ENCODE measurements at regions not wholly inside any gene's neighbourhood (a gene's known extent, or its start where the extent isn't known, plus 50 kb on each side); places are given as distances from the start of the nearest gene placed in this dataset.

- Mint-ChIP-seq H3K4me1 (ENCODE audit: low read depth) (no peaks in the 10 kb centered on the region), H3K36me3 (ENCODE audit: low read depth) (no peaks in the 10 kb centered on the region), H3K27ac (no peak overlapping the region), H3K4me3 (no peak overlapping the region), H3K9me3 (no peaks in the 10 kb centered on the region), H3K27me3 (peaks cover 31% of the 10 kb centered on the region)
- Histone ChIP-seq H3K27me3 (ENCODE audit: control insufficient read depth in 1 of 2, insufficient read depth in 2 of 2, low read length in 2 of 2) (no peaks in the 10 kb centered on the region), H3K4me1 (ENCODE audit: insufficient read depth, low read length) (no peaks in the 10 kb centered on the region), H3K27ac (ENCODE audit: low read depth in 1 of 2, low read length in 2 of 2) (no peak overlapping the region), H3K4me3 (ENCODE audit: low read length) (no peak overlapping the region), H3K36me3 (ENCODE audit: insufficient read depth, low read length) (no peaks in the 10 kb centered on the region), H3K9me3 (ENCODE audit: control insufficient read depth in 1 of 2, insufficient read depth in 1 of 2, low read length in 2 of 2) (no peaks in the 10 kb centered on the region)
- DNase-seq (no peak), ATAC-seq (ENCODE audit: poor library complexity) (no peak)
- no peak for TF ChIP-seq CTCF (IDR thresholded peaks at IDR 0.05)
- intact Hi-C loops (cut with DNase I, micrococcal nuclease), result loop anchor here in 1 of 2 experiments (5.0 kb wide), 1 partner anchor 438 kb away; no protein-coding TSS in a partner anchor
- ChIA-PET POLR2A (no interaction called here), CTCF (no interaction called here)
Observed at GRCh38 chr14:25150401-25150800, 100.5 kb upstream of the STXBP6 start.

DNA sequence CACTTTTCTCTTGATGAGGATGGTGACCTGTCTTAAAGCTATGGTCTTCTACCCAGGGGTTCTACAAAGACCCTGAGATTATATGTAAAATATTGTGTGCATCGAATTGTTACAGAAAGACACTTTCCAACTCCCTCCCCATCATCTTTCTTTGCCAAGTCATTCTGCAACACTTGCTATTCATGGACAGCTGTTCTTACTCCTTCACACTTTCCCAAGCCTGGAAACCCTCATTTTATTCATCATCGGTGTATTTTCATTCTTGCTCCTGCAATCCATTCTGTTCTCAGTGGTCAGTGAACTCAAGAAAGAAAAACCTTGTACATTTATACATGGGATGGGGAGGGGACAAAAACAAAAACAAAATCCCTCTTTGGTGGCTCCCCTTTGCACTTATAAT is 90.5 kb upstream of the STXBP6 start:
- H3K9me3 ChIP-seq (ENCODE audit: control insufficient read depth in 1 of 2, insufficient read depth in 1 of 2, low read length in 2 of 2), result no peaks in the 10 kb centered on the region
- no peak for TF ChIP-seq CTCF (IDR thresholded peaks at IDR 0.05)
- no peak overlapping the region for H3K4me3 Mint-ChIP-seq
- H3K27ac Mint-ChIP-seq, result no peak overlapping the region
- no peaks in the 10 kb centered on the region for H3K36me3 Mint-ChIP-seq (ENCODE audit: low read depth)
- no peak overlapping the region for H3K27ac ChIP-seq (ENCODE audit: low read depth in 1 of 2, low read length in 2 of 2)
- intact Hi-C loops (cut with DNase I, micrococcal nuclease), result no loop called here
- CTCF ChIA-PET, result no interaction called here
- peaks cover 13% of the 10 kb centered on the region for H3K27me3 Mint-ChIP-seq
- POLR2A ChIA-PET, result no interaction called here
- H3K36me3 ChIP-seq (ENCODE audit: insufficient read depth, low read length), result no peaks in the 10 kb centered on the region
- H3K4me1 ChIP-seq (ENCODE audit: insufficient read depth, low read length), result no peaks in the 10 kb centered on the region
- H3K4me3 ChIP-seq (ENCODE audit: low read length), result no peak overlapping the region
- ATAC-seq (ENCODE audit: poor library complexity), result no peak
- H3K27me3 ChIP-seq (ENCODE audit: control insufficient read depth in 1 of 2, insufficient read depth in 2 of 2, low read length in 2 of 2), result peaks cover 0 to 2% of the 10 kb centered on the region in 2 experiments
- no peaks in the 10 kb centered on the region for H3K4me1 Mint-ChIP-seq (ENCODE audit: low read depth)
- peaks cover 2% of the 10 kb centered on the region for H3K9me3 Mint-ChIP-seq
- DNase-seq, result no peak

- Mint-ChIP-seq H3K4me3 (no peak overlapping the region), H3K9me3 (peaks cover 2% of the 10 kb centered on the region), H3K27ac (no peak overlapping the region), H3K4me1 (ENCODE audit: low read depth) (no peaks in the 10 kb centered on the region), H3K36me3 (ENCODE audit: low read depth) (no peaks in the 10 kb centered on the region), H3K27me3 (peaks cover 41% of the 10 kb centered on the region)
- Histone ChIP-seq H3K4me3 (ENCODE audit: low read length) (no peak overlapping the region), H3K4me1 (ENCODE audit: insufficient read depth, low read length) (peaks cover 3% of the 10 kb centered on the region), H3K9me3 (ENCODE audit: control insufficient read depth in 1 of 2, insufficient read depth in 1 of 2, low read length in 2 of 2) (no peaks in the 10 kb centered on the region), H3K36me3 (ENCODE audit: insufficient read depth, low read length) (no peaks in the 10 kb centered on the region), H3K27ac (ENCODE audit: low read depth in 1 of 2, low read length in 2 of 2) (no peak overlapping the region), H3K27me3 (ENCODE audit: control insufficient read depth in 1 of 2, insufficient read depth in 2 of 2, low read length in 2 of 2) (peaks cover 8 to 11% of the 10 kb centered on the region in 2 experiments)
- POLR2A ChIA-PET, result no interaction called here
- CTCF ChIA-PET, result no interaction called here
- intact Hi-C loops (cut with DNase I, micrococcal nuclease), result loop anchor here in 1 of 2 experiments (10.0 kb wide), 1 partner anchor 422 kb away; no protein-coding TSS in a partner anchor
- TF ChIP-seq CTCF (IDR thresholded peaks at IDR 0.05), result no peak
- DNase-seq (no peak), ATAC-seq (ENCODE audit: poor library complexity) (no peak)
Observed at GRCh38 chr14:25136811-25137210, 86.9 kb upstream of the STXBP6 start.

All from CD4-positive, alpha-beta T cell (primary cell).